ENCODE measurements at regions not wholly inside any gene's neighbourhood (a gene's known extent, or its start where the extent isn't known, plus 50 kb on each side); places are given as distances from the start of the nearest gene placed in this dataset.

DNA sequence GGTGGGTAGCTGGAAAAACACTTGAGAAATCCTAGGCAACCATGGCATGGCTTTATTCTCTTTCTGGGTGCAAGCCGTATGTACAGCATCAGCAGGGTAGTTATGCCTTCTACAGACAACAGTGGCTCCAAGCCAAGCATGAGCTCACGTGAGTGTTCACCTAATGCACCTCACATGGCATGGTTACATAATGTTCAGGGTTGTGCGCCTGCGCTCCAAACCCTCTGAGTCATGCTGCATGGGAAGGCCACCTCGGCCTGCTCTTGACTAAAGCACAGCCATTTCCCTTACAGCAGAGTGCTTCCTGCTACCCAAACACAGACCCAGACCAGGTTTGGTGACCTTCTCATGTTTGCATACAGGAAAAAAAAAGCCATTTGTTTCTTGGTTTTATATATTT lies 96.2 kb downstream of the VIP start:
- H3K27ac Mint-ChIP-seq = no peak overlapping the region
- H3K4me1 Mint-ChIP-seq = no peaks in the 10 kb centered on the region
- H3K4me3 Mint-ChIP-seq = no peak overlapping the region
- ATAC-seq (no peak), DNase-seq (ENCODE audit: low spot score) (no peak)
- peaks cover 13% of the 10 kb centered on the region for H3K36me3 Mint-ChIP-seq
- no peaks in the 10 kb centered on the region for H3K27me3 Mint-ChIP-seq (ENCODE audit: low read depth)
- H3K9me3 Mint-ChIP-seq = peaks cover 23% of the 10 kb centered on the region
- CTCF ChIA-PET = no interaction called here
- POLR2A ChIA-PET = no interaction called here
- no peak for TF ChIP-seq MAX (CRISPR knock-in tag; IDR thresholded peaks at IDR 0.05)
- no peak for TF ChIP-seq NFYB (CRISPR knock-in tag; conservative IDR thresholded peaks at IDR 0.05; ENCODE audit: low read depth)

DNA sequence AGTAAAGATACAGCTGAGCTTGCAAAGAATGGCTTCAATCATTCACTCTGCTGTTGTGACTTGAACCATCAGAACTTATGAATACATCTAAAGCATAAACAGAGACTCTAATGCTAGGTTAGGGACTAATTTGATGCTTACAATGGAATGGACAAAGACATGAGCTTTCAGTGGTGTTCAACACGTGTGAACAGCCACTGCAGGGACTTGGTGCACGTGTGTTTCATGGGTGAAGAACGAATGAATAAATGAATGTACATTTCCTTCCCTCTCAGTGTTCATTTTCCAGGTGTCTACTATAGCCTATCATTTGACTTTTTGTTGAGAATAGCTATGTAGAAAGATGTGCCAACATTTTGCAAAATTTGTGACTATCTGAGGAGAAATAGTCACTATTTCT lies 98.3 kb downstream of the VIP start:
- H3K4me3 Mint-ChIP-seq = no peak overlapping the region
- CTCF ChIA-PET = interaction anchor here (2.2 kb wide), 1 partner anchor 99 kb away, joined by 7 read pairs; no protein-coding TSS in a partner anchor
- H3K27me3 Mint-ChIP-seq (ENCODE audit: low read depth) = no peaks in the 10 kb centered on the region
- H3K4me1 Mint-ChIP-seq = peaks cover 8% of the 10 kb centered on the region
- H3K9me3 Mint-ChIP-seq = peaks cover 23% of the 10 kb centered on the region
- H3K36me3 Mint-ChIP-seq = peaks cover 13% of the 10 kb centered on the region
- ATAC-seq (no peak), DNase-seq (ENCODE audit: low spot score) (no peak)
- no peak overlapping the region for H3K27ac Mint-ChIP-seq
- POLR2A ChIA-PET = no interaction called here
- no peak for TF ChIP-seq FOXJ3 (CRISPR knock-in tag; IDR thresholded peaks at IDR 0.05; ENCODE audit: borderline replicate concordance)
- TF ChIP-seq FOXK1 (CRISPR knock-in tag; IDR thresholded peaks at IDR 0.05) = no peak
- TF ChIP-seq TEAD1 (CRISPR knock-in tag; IDR thresholded peaks at IDR 0.05) = no peak
- no peak for TF ChIP-seq ZNF416 (CRISPR knock-in tag; IDR thresholded peaks at IDR 0.05)
- TF ChIP-seq AR (CRISPR knock-in tag; IDR thresholded peaks at IDR 0.05) = no peak
- no peak for TF ChIP-seq KAT7 (CRISPR knock-in tag; IDR thresholded peaks at IDR 0.05; ENCODE audit: borderline replicate concordance)
- no peak for TF ChIP-seq MAX (CRISPR knock-in tag; IDR thresholded peaks at IDR 0.05)
- TF ChIP-seq, protein P1, sequence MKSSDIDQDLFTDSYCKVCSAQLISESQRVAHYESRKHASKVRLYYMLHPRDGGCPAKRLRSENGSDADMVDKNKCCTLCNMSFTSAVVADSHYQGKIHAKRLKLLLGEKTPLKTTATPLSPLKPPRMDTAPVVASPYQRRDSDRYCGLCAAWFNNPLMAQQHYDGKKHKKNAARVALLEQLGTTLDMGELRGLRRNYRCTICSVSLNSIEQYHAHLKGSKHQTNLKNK (CRISPR knock-in tag; IDR thresholded peaks at IDR 0.05) = no peak
- TF ChIP-seq GRHL2 (CRISPR knock-in tag; IDR thresholded peaks at IDR 0.05; ENCODE audit: insufficient replicate concordance, severe bottlenecking) = no peak
- TF ChIP-seq HMGA2 (CRISPR knock-in tag; IDR thresholded peaks at IDR 0.05) = no peak
- no peak for TF ChIP-seq ETV6 (CRISPR knock-in tag; IDR thresholded peaks at IDR 0.05)
- TF ChIP-seq NFATC4 (CRISPR knock-in tag; IDR thresholded peaks at IDR 0.05) = no peak
- no peak for TF ChIP-seq OVOL2 (CRISPR knock-in tag; IDR thresholded peaks at IDR 0.05; ENCODE audit: borderline replicate concordance)
- TF ChIP-seq ZNF121 (CRISPR knock-in tag; IDR thresholded peaks at IDR 0.05) = no peak
- no peak for TF ChIP-seq FOXP1 (CRISPR knock-in tag; IDR thresholded peaks at IDR 0.05; ENCODE audit: borderline replicate concordance)
- no peak for TF ChIP-seq CTCF (IDR thresholded peaks at IDR 0.05)
- TF ChIP-seq, protein P2, sequence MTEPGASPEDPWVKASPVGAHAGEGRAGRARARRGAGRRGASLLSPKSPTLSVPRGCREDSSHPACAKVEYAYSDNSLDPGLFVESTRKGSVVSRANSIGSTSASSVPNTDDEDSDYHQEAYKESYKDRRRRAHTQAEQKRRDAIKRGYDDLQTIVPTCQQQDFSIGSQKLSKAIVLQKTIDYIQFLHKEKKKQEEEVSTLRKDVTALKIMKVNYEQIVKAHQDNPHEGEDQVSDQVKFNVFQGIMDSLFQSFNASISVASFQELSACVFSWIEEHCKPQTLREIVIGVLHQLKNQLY (CRISPR knock-in tag; IDR thresholded peaks at IDR 0.05) = no peak
